ENCODE measurements at regions not wholly inside any gene's neighbourhood (a gene's known extent, or its start where the extent isn't known, plus 50 kb on each side); places are given as distances from the start of the nearest gene placed in this dataset.

DNA sequence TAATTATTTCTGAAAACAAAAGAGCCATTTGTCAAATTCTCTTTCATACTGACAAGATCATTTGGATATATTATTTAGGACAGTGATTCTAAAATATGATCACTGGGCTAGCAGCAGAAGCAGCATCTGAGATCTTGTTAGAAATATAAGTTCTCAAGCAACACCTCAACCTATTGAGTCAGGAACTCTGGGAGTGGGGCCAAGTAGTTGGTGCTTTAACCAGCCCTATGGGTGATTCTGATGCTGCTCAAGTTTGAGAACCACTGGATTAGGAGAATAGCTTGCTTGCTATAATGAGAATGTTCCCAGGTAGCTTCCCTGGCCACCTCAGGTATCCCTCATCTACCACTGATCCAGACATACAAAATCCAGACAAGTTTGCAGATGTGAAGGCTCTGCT is 466.9 kb upstream of the CELF4 start:
- TF ChIP-seq MXI1 (IDR thresholded peaks at IDR 0.05; ENCODE audit: low read depth, low read length) (no peak), SUPT20H (IDR thresholded peaks at IDR 0.05; ENCODE audit: borderline replicate concordance, control insufficient read depth, low read depth, low read length) (no peak)

All from GM12878 (cell line).